ENCODE measurements at regions not wholly inside any gene's neighbourhood (a gene's known extent, or its start where the extent isn't known, plus 50 kb on each side); places are given as distances from the start of the nearest gene placed in this dataset.
"Not testable (repeated sequence)": the region's sequence is repeated elsewhere in the genome, so short reads cannot be mapped to it uniquely, and the experiment has no call there.

DNA sequence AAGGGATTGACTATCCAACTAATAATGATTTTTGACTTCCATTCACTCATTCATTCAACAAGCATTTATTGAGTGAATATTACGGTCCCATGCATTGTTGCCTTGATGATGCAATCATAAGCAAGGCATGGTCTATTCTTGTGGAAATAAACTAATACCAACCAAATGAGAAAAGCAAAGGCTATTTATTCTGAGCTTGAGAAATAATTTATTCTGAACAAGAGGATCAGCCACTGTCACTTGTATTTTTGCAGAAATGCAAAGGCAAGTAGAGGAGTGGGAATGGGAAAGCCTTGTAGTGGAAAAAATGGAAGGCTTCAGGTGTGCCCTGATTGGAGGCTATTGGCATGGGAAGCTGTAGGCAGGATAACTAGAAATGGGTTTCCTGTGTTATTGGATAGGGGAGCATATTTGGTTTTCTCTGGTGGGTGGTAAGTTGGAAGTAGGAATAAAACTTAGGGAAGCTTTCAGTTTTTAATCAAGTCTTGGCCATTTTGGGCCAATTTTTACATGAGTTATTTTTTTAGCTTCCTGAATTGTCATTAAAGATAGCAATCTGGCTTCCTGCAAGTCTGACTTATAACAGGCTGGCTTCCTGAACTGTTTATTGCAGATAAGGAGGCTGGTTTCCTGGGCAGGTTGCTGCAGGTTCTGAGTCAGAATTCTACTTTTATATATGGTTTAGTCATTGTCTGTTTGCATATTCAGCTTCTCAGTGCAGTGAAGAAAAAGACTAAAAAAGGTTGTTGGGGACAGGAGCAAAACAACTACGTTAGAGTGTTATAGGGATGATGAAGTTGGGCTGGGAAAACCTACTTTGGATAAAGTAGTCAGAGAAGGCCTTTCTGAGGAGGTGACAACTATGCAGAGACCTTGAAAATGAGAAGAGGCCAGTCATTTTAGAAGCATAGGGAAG lies 106.7 kb downstream of the APIP start:
- Mint-ChIP-seq H3K4me1 (ENCODE audit: low read depth) (no peaks in the 10 kb centered on the region), H3K36me3 (ENCODE audit: low read depth) (peaks cover 12% of the 10 kb centered on the region), H3K27me3 (ENCODE audit: low read depth) (peaks cover 2% of the 10 kb centered on the region), H3K9me3 (ENCODE audit: low read depth) (peaks cover 17% of the 10 kb centered on the region), H3K27ac (ENCODE audit: unreplicated experiment) (no peak overlapping the region), H3K4me3 (ENCODE audit: unreplicated experiment) (no peak overlapping the region)
- TF ChIP-seq CTCF (IDR thresholded peaks at IDR 0.05): no peak
- no peak for DNase-seq (ENCODE audit: low spot score)

DNA sequence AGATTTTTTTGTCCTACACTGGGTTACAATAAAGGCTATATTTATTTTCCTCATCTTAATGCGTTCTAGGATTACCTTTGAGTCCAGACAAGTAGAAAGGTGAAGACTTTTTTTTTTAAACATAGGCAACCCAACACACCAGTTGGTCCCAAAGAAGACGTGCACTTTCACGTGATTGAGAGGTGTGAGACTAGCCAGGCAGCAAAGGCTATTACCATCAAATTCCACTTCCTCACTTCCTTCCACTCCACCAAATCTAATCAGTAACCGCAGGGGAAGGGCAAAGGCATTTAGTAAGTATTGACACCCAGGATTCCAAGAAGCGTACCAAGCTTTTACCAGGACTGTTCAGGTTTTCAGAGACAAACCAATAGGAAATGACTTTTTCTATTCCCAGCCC lies 109.3 kb downstream of the APIP start:
- H3K4me3 Mint-ChIP-seq (ENCODE audit: unreplicated experiment): no peak overlapping the region
- peaks cover 2% of the 10 kb centered on the region for H3K27me3 Mint-ChIP-seq (ENCODE audit: low read depth)
- H3K4me1 Mint-ChIP-seq (ENCODE audit: low read depth): no peaks in the 10 kb centered on the region
- peaks cover under 1% of the 10 kb centered on the region for H3K36me3 Mint-ChIP-seq (ENCODE audit: low read depth)
- no peak for TF ChIP-seq CTCF (IDR thresholded peaks at IDR 0.05)
- no peak for DNase-seq (ENCODE audit: low spot score)
- H3K27ac Mint-ChIP-seq (ENCODE audit: unreplicated experiment): no peak overlapping the region
- peaks cover 2% of the 10 kb centered on the region for H3K9me3 Mint-ChIP-seq (ENCODE audit: low read depth)

DNA sequence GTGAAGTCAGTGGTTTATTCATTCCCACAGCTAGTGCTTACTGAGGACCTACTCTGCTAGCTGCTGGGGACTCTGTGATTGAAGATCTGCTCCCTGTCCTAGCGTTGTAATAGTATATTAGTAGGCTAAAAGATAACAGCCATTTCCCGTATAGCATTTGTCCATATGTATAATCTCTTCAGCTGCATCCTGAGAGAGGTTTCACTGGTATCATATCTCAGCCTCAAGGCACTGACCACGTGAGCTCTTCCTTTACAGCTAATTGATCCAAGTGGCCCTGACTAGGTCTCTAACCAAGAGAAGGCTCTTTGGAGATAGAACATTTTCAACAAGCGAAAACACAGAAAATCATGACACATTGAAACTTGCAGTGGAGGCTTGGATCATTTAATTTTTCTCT lies 110.2 kb downstream of the APIP start:
- Mint-ChIP-seq H3K36me3 (ENCODE audit: low read depth) (no peaks in the 10 kb centered on the region), H3K27ac (ENCODE audit: unreplicated experiment) (no peak overlapping the region), H3K9me3 (ENCODE audit: low read depth) (no peaks in the 10 kb centered on the region), H3K4me1 (ENCODE audit: low read depth) (no peaks in the 10 kb centered on the region), H3K4me3 (ENCODE audit: unreplicated experiment) (no peak overlapping the region), H3K27me3 (ENCODE audit: low read depth) (peaks cover 2% of the 10 kb centered on the region)
- DNase-seq (ENCODE audit: low spot score): no peak
- no peak for TF ChIP-seq CTCF (IDR thresholded peaks at IDR 0.05)

GRCh38 chr11:34799848-34800247 lies 116.3 kb downstream of the APIP start:
- TF ChIP-seq CTCF (IDR thresholded peaks at IDR 0.05): no peak
- Mint-ChIP-seq H3K9me3 (ENCODE audit: low read depth) (no peaks in the 10 kb centered on the region), H3K36me3 (ENCODE audit: low read depth) (peaks cover 13% of the 10 kb centered on the region), H3K4me3 (ENCODE audit: unreplicated experiment) (no peak overlapping the region), H3K27me3 (ENCODE audit: low read depth) (no peaks in the 10 kb centered on the region), H3K4me1 (ENCODE audit: low read depth) (no peaks in the 10 kb centered on the region), H3K27ac (ENCODE audit: unreplicated experiment) (no peak overlapping the region)
- DNase-seq (ENCODE audit: low spot score): no peak

DNA sequence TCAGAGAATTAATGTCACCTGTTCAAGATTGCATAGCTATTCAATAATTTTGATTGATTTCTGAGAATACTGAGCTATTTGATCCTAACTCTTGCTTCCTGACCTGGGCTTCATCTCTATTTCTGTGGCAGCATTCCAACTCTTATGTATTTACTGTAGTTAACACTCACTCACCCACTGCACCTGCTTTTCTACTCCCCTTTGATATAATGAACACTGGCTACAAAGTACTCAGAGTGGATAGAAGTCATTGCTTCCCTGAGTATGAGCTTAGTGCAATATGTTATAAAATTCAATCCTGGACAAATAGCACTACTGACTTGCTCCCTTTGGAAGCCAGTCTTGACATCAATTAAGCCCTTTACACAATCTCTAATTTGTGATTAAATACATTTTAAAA lies 117.2 kb downstream of the APIP start:
- no peak for DNase-seq (ENCODE audit: low spot score)
- Mint-ChIP-seq H3K36me3 (ENCODE audit: low read depth) (peaks cover 13% of the 10 kb centered on the region), H3K27ac (ENCODE audit: unreplicated experiment) (no peak overlapping the region), H3K27me3 (ENCODE audit: low read depth) (no peaks in the 10 kb centered on the region), H3K4me3 (ENCODE audit: unreplicated experiment) (no peak overlapping the region), H3K9me3 (ENCODE audit: low read depth) (peaks cover 3% of the 10 kb centered on the region), H3K4me1 (ENCODE audit: low read depth) (no peaks in the 10 kb centered on the region)
- TF ChIP-seq CTCF (IDR thresholded peaks at IDR 0.05): no peak

DNA sequence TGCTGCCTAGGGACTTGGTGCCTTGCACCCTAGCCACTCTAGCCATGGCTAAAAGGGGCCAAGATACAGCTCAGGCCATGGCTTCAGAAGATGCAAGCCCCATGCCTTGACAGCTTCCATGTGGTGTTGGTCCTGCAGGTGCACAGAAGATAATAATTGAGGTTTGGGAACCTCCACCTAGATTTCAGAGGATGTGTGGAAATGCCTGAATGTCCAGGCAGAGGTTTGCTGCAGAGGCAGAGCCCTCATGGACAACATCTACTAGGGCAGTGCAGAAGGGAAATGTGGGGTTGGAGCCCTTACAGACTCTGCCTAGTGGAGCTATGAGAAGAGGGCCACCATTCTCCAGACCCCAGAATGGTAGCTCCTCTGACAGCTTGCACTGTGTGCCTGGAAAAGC lies 118.7 kb downstream of the APIP start:
- not testable (repeated sequence) for H3K9me3 Mint-ChIP-seq (ENCODE audit: low read depth); H3K27ac Mint-ChIP-seq (ENCODE audit: unreplicated experiment); H3K4me3 Mint-ChIP-seq (ENCODE audit: unreplicated experiment); DNase-seq (ENCODE audit: low spot score); H3K27me3 Mint-ChIP-seq (ENCODE audit: low read depth); H3K4me1 Mint-ChIP-seq (ENCODE audit: low read depth)
- H3K36me3 Mint-ChIP-seq (ENCODE audit: low read depth): peaks cover 13% of the 10 kb centered on the region

Measured in chondrocyte (in vitro differentiated cells).